Posterior vena cava (tissue), 2 donors: ENCODE measurements at regions not wholly inside any gene's neighbourhood (a gene's known extent, or its start where the extent isn't known, plus 50 kb on each side); places are given as distances from the start of the nearest gene placed in this dataset.
A peak's percentile ranks its signal among the peaks of the same experiment; 100 is the strongest.
"Not testable (repeated sequence)": the region's sequence is repeated elsewhere in the genome, so short reads cannot be mapped to it uniquely, and the experiment has no call there.

ENCODE experiments used
- DNase-seq: peaks from one replicate; pipeline ENCODE4 v3.0.0-alpha.2; 2020; ENCODE audit warnings: low spot score
- intact Hi-C, 2 donors: fragments of 100-400 bp; cut with DNase I; formaldehyde crosslinking; loops; one replicate each; pipeline versions ENCODE4 v1.14.1 to v1.14.2; 2022 to 2023
- donor health status: DM: yes; HTN: yes; CAD: no.
- donor health status: DM: yes; HTN: yes; CAD: no.

DNA sequence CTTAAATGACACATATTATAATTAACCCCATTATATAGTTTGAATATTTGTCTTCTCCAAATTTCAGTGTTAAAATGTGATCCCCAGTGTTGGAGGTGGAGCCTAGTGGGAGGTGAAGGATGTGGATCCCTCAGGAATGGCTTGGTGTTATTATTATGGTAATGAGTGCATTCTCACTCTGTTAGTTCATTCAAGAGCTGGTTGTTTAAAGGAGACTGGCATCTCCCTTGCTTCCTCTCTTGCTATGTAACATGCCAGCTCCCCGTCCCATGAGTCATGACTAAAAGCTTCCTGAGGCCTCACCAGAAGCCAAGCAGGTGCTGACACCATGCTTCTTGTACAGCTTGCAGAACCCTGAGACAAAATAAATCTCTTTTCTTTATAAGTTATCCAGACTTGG, 1612.7 kb downstream of the AMY1C start:
- no peak for DNase-seq
- intact Hi-C loops = no loop called here

DNA sequence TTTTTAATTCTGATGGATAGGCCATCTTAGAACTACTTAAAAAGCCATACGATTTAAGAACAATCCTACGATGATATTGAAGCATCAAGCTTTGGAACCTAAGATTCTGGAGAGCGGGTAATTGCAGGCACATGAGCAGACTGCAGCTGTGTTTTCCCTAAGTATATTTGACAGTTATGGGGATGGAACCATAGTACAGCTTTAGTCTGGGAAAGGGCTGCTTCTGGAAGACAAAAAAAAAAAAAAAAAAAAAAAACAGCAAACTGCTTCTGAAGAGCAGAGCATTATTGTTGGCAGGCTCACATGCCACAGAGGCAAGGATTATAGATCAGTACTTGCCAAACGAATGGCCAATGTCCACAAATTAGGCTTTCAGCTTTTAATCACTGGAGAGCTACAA, 1618.7 kb downstream of the AMY1C start:
- DNase-seq = no peak
- intact Hi-C loops = no loop called here

DNA sequence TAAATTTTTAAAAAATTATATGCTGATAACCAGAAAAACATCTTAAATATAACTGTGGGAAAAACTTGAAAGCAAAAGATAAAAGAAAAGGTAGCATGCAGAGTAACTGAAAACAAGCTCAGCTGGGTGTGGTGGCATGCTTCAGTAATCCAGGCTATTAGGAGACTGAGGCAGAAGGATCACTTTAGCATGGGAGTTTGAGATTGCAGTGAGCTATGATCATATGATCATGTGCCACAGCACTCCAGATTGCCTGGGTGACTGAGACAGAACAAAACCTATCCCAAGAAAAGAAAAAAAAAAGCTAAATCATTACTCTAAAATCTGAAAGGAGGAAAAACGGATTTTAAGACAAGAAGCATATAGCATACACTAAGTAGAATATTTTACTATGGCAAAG, 1624.0 kb downstream of the AMY1C start:
- intact Hi-C loops = no loop called here
- no peak for DNase-seq

GRCh38 chr1:105386489-105386888, 1636.8 kb downstream of the AMY1C start:
- intact Hi-C loops = no loop called here

DNA sequence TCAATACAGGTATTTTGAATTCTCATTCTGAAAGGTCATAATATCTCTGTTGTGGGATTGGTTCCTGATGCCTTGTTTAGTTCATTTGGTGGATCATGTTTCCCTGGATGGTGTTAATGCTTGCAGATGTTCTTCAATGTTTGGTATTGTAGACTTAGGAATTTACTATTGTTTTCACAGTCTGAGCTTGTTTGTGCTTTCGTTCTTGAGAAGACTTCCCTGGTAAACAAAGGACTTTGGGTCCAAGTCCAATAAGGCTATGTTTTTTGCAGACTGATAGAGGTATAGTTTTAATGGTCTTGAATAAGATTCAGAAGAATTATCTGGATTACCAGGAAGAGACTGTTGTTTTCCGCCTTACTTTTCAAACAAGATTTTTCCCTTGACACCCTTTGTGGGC, 1646.3 kb downstream of the AMY1C start:
- DNase-seq = no peak
- intact Hi-C loops = no loop called here

More at GRCh38 chr1:105386489-105386888, 1636.8 kb downstream of the AMY1C start:
- DNase-seq = no peak

DNA sequence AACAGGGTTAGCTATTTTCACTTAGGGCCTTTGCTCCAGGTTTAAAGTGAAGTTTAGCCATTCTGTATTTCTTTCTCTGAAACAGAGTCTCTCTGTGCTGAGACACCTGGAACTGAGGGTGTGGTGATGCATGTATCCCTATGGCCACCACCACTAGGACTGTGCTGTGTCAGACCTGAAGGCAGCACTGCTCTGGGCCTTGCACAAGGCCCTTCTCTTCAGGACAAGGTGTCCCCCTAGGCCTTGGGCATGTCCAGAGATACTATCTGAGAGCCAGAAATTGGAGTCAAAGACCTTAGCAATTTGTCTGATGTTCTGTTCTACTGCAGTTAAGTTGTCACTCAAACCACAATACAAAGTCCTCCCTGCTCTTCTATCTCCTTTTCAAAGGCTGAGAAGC, 1649.2 kb downstream of the AMY1C start:
- DNase-seq = no peak
- intact Hi-C loops = no loop called here

- intact Hi-C loops = no loop called here
- no peak for DNase-seq
These were observed 1650.0 kb downstream of the AMY1C start for GRCh38 chr1:105399716-105400115.

DNA sequence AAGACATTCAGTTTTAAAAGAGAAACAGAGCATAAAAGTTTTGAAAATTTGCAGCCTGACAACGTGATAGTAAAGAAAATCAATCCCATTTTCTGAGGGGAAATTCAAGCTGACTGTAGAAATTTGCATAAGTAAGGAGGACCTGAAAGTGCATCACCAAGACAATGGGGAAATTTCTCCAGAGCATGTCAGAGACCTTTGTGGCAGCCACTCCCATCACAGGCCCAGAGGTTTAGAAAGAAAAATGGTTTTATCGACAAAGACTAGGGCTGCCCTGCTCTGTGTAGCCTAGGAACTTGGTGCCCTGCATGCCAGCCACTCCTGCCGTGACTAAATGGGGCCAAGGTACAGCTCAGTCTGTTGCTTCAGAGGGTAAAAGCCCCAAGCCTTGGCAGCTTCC, 1640.2 kb upstream of the PRMT6 start:
- DNase-seq = no peak
- intact Hi-C loops = no loop called here

GRCh38 chr1:105419030-105419429, 1637.4 kb upstream of the PRMT6 start:
- no peak for DNase-seq
- intact Hi-C loops = no loop called here

GRCh38 chr1:105427543-105427942, 1628.9 kb upstream of the PRMT6 start:
- DNase-seq = no peak
- intact Hi-C loops = no loop called here

DNA sequence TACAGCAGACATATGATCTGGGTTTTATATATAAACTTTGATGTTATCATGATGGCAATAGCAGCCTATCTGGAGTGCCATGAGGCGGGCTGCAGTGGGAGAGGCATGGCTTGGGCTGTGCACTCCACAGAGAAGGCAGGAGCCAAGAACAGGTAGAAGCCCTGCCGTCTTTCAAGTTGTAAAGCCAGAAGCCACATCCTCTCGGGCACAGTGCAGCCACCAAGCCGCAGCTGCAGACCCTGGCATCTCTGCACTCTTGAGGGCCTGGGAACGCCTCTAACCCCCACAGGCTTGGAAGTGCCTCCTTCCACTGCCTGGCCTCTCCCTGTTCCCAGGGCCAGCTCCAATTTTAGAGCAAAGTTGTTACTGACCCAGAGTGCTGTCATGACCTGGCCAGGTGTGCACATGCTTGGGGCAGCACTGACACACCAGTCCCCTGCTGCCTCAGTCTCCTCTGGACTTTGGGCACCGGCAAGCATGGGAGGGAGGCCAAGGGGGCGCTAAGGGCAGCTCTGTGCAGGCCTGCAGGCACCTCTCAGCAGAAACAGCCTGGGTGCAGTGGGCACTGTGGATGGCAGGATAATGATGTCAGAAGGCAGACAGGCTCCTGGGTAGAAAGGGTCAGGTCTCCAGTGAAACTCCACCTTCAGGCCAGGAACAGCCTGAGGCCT, 1619.8 kb upstream of the PRMT6 start:
- DNase-seq = peak; percentile 73
- intact Hi-C loops = no loop called here

DNA sequence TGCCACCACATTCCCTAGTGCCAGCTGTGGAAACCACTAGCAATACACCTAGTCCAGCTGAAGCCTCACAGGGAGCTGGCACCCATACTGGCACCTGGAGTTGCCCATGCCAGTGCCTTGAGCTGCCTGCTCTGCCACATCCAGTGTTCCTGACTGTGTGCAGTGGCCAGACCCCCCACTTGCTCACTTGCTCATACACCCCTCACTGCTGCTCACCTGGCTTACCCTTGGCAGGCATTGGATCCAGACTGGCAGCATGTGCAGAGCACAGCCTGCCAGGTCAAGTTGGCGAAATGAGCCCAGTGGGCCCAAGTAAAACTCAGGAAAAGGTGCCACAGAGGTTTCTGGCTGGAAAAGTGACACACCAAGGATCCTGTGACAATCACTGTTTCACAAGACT, 1618.6 kb upstream of the PRMT6 start:
- intact Hi-C loops = no loop called here
- DNase-seq = peak; percentile 52

GRCh38 chr1:105442901-105443300, 1613.6 kb upstream of the PRMT6 start:
- intact Hi-C loops = no loop called here
- DNase-seq = no peak

- intact Hi-C loops = no loop called here
- DNase-seq = no peak
These were observed 1596.7 kb upstream of the PRMT6 start for GRCh38 chr1:105459759-105460158.

GRCh38 chr1:105462308-105462707, 1594.2 kb upstream of the PRMT6 start:
- DNase-seq = no peak
- intact Hi-C loops = no loop called here

DNA sequence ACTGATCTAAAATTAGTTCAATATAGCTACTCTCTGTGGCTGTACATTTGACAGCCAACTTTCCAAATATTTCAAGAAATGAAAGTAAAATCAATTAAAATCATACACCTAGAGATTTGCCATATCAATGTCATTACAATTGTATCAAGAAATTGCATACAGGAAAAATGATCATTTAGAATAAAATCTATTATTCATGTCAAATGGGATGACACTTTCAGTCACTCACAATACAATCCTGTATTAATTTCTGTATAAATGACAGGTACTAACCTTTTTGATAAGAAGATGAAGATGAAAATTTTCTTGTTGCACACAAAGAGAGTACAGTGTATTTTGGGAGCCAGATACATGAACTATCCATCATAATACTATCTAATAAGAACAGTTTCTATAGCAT, 1588.9 kb upstream of the PRMT6 start:
- intact Hi-C loops = no loop called here
- no peak for DNase-seq

DNA sequence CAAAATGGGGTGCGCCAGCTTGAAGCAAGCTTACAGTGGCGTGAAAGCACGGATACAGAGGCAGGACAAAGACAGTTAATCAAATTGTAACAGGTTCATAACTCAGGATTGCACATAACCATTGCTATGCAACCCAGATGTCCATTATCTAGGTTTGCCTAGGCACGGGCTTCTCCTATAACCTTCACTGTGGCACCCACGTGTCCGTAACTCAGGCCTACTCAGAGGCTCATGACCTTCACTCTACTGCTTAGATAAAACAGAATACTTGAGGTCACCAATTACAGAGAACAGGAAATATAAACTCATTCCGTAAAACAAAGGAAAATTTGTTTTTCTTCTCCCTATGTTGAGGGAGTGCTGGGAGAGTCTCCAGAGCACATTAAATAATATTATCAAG, 1585.9 kb upstream of the PRMT6 start:
- DNase-seq, intact Hi-C loops: not testable (repeated sequence)

GRCh38 chr1:105483436-105483835, 1573.0 kb upstream of the PRMT6 start:
- no peak for DNase-seq
- intact Hi-C loops = no loop called here

GRCh38 chr1:105485207-105485606, 1571.3 kb upstream of the PRMT6 start:
- intact Hi-C loops = no loop called here
- no peak for DNase-seq

GRCh38 chr1:105492921-105493320, 1563.6 kb upstream of the PRMT6 start:
- DNase-seq = no peak
- intact Hi-C loops = no loop called here

- intact Hi-C loops = no loop called here
- DNase-seq = no peak
These were observed 1540.4 kb upstream of the PRMT6 start for GRCh38 chr1:105516068-105516467.

DNA sequence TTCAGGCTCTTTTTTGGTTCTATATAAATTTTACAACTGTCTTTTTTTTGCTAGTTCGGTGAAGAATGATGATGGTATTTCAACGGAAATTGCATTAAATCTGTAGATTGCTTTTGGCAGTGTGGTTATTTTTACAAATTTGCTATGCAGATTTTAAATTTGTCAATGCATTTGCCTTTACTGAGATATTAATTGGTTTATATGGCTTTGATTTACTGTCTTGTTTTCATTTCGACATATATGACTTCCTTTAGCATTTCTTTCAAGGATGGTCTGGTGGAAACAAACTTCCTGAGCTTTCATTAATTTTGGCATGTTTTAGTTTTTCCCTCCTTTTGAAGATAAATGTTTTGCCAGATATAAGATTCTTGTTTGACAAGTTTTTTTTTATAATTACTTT, 1522.5 kb upstream of the PRMT6 start:
- DNase-seq = no peak
- intact Hi-C loops = no loop called here
